RKO (cell line): ENCODE measurements at regions not wholly inside any gene's neighbourhood (a gene's known extent, or its start where the extent isn't known, plus 50 kb on each side); places are given as distances from the start of the nearest gene placed in this dataset.

Experiments used
- DNase-seq: peaks from one replicate; pipeline ENCODE4 v3.0.0-alpha.2; 2016; ENCODE audit warnings: low spot score

- DNase-seq = no peak
Measured at GRCh38 chr5:2029206-2029605, 146.5 kb upstream of the IRX4 start.

GRCh38 chr5:2027790-2028189 is 145.1 kb upstream of the IRX4 start:
- no peak for DNase-seq

- DNase-seq = no peak
Measured at GRCh38 chr5:2024986-2025721, 142.4 kb upstream of the IRX4 start.

DNA sequence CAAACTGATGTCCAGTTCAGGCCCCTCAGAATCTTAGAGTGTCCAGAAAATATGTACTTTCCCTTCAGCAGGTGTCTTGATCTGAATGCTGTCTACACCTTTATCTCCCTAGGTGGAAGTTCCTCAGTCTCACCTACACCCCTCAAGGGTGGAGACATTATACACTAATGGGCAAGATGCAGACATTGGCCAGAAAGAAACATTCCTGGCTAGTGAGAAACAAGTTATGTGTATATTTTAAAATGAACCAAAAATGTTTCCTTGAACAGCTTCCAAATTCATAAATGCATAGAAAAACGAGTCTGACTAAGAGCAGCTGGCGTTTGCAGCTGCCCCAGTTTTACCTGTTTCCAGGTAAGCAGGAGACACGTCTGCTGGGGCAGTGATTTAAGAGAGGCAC is 140.5 kb upstream of the IRX4 start:
- DNase-seq = no peak

- no peak for DNase-seq
Measured at GRCh38 chr5:2022436-2022835, 139.7 kb upstream of the IRX4 start.

DNA sequence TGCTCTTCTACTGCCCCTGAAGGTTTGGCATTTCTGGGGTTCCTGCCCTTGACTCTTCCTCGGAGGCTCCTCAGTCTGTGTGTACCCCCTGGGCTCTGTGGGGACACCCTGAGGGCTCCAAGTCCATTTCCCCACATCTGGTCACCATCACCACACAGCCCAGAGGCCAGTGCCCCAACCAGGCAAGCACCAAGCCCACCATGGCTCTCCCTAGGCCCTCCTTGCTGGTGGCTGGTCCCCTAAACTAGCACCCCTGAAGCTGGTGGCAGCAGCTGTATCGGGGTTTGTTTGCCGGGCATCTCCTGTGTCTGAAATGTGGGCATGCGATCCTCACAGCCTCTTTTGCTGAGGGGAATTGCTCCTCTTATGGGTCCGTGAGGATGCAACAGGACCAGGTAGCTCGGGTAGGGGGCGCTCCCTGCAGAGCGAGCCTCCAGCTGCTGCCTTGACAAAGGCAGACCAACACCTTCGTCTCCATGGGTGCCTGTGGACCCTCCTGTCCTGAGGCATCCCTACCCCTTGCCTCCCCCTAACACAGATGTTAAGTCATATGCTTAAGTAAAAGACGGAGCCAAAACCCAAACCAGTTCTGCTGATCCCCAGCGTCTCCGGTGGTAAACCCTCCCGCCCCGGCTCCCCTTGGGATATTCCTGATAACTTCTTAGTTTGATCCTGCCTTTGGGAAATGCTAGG is 138.9 kb upstream of the IRX4 start:
- no peak for DNase-seq

DNA sequence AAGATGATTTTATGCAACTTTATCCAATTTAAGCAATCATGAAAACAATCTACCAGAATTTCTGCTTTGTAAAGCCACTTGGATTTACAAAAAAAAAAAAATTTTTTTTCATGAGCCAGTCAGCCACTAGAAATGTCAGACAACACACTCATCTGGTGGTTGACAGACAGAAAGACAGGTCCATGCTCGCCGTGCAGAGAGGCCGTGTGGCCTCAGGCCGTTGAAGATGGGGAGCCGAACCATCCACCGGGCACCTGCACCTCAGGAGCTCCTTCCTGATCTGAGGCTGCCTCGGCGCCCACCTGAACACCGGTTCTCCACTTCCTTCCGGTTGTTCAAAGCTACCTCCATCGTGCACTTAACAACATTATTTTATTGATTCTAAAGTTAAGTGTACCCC is 138.0 kb upstream of the IRX4 start:
- no peak for DNase-seq

DNA sequence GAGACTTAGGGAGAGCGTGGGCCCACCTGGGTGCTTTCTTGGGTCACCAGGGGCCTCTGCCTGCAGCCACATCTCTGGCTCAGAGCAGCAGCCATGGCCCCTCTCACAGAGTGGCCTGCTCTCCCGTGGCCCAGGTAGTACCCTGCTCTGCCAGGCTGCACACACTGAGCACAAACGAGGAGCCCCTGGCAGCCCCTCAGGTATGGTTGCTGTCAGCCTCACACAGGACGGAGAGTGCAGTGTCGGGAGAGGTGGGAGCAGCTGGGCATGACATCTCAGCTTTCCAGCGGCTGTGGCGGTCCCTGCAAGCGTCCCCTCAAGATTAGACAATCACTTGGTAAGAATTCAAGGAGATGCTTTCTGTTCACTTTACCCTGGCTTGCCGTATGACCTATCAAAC is 137.0 kb upstream of the IRX4 start:
- DNase-seq = no peak

- no peak for DNase-seq
Measured at GRCh38 chr5:2018390-2018724, 135.6 kb upstream of the IRX4 start.

GRCh38 chr5:2017540-2018389 is 135.0 kb upstream of the IRX4 start:
- no peak for DNase-seq

GRCh38 chr5:2015961-2016360 is 133.2 kb upstream of the IRX4 start:
- DNase-seq = no peak

DNA sequence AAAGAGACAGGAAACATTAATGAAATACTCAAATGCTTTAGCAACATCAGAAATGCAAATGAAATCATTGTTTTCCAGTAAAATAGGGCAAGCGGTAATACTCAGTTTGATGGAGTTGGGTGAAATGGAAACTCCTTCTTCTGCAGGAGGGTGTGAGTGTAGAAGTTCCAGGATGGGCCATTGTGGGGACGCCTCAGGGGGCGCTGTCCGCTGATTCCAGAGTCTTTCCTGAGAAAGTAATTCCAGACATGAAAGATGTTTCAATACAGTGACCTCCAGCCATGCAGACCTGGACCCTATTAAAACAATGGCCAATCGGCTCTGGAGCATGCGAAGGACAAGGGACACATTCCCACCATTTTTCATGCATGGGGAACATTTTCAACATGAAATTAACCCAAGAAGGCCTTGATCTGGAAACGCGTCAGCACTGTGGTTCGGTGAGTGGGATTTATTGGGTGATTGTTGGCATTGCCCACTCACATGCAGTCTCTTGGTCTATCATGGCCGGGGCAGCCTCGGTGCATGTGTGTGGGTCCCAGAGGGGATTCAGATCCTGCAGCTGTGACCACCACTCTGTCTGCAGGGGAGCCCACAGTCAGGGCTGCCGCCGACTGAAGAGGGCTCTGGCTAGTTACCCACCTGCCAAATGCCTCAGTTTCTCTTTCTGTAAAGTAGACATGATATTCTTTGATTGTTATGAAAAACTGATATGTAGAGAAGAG is 132.6 kb upstream of the IRX4 start:
- no peak for DNase-seq

GRCh38 chr5:2014058-2014610 is 131.4 kb upstream of the IRX4 start:
- DNase-seq = no peak

- DNase-seq = no peak
Measured at GRCh38 chr5:2013301-2014057, 130.8 kb upstream of the IRX4 start.

- DNase-seq = no peak
Measured at GRCh38 chr5:2012885-2013284, 130.2 kb upstream of the IRX4 start.

DNA sequence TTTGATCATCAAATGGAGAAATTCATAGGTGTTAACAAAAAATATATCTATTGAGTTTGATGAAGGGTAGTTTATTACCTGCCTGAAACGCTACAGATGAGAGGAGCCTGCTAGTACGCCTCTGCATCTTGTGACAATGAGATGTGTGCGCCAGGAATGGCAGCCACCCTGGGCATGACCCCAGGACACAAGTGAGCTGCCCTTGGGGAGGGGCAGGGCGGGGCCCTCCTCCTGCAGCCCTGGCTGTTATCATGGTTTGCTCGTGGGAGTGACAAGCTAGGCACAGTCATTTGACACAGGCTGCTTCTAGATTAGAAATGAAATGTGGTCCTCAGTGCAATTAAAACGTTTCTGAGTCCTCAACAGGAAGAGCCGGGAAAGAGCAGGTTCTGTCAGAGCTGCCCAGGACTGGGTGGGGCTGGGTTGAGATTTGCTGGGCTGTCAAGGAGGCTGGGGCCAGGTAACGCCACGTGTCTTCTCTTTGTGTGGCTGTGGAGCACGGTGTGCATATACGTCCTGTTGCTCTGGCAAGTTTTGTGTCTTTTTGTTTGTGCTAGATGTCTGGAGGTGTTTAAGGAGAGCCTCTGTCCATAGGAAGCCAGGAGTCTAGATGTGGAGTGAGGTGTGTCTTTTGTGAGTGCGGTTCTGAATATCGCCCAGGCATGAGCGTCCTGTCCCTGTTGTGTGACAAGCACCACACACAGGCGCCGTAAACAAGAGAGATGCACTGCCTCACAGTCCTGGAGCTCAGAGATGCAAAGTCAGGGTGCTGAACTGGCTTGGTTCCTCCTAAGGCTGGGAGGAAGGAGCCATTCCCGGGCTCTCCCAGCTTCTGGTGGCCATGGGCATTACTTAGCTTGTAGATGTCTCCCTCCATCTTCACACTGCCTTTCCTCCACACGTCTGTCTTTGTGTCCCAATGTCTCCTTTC is 129.0 kb upstream of the IRX4 start:
- no peak for DNase-seq

GRCh38 chr5:2010940-2011339 is 128.2 kb upstream of the IRX4 start:
- no peak for DNase-seq

DNA sequence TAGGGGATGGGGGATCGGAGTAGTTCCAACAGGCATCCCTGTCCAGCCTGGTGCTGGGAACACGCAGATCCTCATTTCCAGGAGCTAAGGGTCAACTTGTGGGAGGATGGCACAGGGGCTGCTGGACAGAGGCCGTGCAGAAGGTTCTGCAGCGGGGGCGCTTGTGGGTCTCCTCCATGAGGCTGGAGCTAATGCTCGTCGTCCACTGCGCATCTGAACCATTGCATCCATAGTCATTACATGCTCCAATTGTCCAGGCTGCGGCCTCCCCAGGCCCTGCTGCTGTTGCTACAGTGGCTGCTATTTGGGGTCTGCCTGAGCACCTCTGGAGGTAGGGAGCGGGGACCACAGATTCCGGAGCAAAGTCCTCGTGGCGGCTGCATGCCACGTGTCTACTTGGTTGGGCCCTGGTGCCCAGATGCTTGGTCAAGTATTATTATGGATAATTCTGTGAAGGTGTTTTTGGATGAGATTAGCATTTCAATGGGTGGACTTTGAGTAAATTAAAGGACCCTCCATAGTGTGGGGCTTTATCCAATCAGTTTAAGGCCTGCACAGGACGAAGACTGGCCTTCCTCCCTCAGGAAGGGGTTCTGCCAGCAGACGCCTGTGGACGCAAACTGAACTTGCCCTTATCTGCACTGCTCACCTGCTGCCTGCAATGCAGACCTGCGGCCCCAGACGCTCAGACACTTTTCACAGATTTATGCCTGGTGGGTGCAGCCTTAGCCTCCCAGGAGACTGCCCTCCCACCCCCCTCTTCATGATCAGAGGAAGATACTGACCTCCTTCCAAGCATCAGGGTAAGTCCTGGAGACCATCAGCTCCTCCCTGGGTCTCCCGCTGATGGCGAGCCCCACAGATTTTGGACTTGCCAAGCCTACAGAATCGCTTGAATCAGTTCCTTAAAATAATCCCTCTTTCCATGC is 127.5 kb upstream of the IRX4 start:
- no peak for DNase-seq
